ENCODE measurements at regions not wholly inside any gene's neighbourhood (a gene's known extent, or its start where the extent isn't known, plus 50 kb on each side); places are given as distances from the start of the nearest gene placed in this dataset.

DNA sequence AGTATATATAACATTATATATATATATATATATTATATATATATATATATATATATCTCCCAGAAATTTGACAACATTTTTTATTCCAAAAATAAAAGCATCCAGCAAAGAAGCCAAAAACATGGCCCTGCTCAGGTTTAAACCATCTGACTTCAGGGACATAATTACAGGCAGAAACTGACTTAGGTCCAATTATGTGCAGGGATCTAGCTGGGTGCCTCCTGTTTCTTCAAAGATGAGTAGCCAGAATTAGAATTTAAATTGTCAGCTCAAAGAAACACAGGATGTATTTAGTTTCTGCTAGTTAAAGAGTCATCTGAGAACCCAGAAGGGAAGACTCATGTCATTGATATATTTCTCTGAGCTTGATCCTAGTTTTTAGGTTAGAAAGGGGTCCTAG is 656.4 kb upstream of the TEX47 start:
- no peak for TF ChIP-seq CTCF (IDR thresholded peaks at IDR 0.05)
- TF ChIP-seq POLR2A (IDR thresholded peaks at IDR 0.05) = no peak
